C4-2B (cell line): ENCODE measurements at regions not wholly inside any gene's neighbourhood (a gene's known extent, or its start where the extent isn't known, plus 50 kb on each side); places are given as distances from the start of the nearest gene placed in this dataset.

Source experiments
- H3K27ac ChIP-seq: fragments of 450-650 bp; 2 replicates; pipeline ENCODE4 v1.5.1; 2017
- ZFX ChIP-seq: fragments of 450-650 bp; IDR thresholded peaks from 2 replicates; pipeline ENCODE4 v1.6.1; 2017
- TF ChIP-seq, protein P1 (sequence below): fragments of 450-650 bp; conservative IDR thresholded peaks from 2 replicates; pipeline ENCODE4 v1.5.1; 2017; ENCODE audit warnings: mild to moderate bottlenecking

DNA sequence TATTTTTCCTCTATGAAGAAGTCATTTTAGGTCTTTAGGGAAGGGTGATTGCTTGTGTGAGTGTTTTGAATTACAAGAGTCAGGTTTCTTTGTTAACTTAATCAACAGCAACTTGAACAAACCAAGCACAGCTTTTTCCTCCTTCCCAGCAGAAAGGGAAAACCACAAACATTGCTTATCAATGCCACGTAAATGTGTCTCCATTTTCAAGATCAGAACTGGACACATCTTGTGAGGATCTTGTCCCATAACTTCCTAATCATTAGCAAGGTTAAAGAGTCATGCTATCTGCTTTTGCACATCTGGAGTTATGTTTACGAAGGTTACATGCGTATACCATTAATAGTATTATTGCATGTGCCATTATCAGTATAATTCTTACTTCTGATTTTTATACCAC lies 248.0 kb upstream of the FLRT2 start:
- TF ChIP-seq, protein P1, sequence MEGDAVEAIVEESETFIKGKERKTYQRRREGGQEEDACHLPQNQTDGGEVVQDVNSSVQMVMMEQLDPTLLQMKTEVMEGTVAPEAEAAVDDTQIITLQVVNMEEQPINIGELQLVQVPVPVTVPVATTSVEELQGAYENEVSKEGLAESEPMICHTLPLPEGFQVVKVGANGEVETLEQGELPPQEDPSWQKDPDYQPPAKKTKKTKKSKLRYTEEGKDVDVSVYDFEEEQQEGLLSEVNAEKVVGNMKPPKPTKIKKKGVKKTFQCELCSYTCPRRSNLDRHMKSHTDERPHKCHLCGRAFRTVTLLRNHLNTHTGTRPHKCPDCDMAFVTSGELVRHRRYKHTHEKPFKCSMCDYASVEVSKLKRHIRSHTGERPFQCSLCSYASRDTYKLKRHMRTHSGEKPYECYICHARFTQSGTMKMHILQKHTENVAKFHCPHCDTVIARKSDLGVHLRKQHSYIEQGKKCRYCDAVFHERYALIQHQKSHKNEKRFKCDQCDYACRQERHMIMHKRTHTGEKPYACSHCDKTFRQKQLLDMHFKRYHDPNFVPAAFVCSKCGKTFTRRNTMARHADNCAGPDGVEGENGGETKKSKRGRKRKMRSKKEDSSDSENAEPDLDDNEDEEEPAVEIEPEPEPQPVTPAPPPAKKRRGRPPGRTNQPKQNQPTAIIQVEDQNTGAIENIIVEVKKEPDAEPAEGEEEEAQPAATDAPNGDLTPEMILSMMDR: no peak
- no peak for TF ChIP-seq ZFX
- H3K27ac ChIP-seq: no peak overlapping the region

DNA sequence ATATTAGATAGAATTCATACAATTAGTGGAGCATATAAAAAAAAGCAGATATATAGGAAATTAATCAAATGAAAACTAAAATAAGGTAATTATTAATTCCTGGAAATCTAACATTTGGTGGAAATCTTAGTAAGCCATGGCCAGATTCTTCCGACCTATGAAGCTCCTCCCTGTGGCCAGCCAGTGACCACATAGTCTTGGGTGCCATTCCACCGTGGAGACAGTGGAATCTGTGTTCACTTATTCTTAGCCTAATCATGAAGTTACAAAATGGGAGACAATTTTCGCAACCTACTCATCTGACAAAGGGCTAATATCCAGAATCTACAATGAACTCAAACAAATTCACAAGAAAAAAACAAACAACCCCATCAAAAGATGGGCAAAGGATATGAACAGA lies 241.9 kb upstream of the FLRT2 start:
- TF ChIP-seq, protein P1: no peak
- TF ChIP-seq ZFX: no peak
- no peak overlapping the region for H3K27ac ChIP-seq

DNA sequence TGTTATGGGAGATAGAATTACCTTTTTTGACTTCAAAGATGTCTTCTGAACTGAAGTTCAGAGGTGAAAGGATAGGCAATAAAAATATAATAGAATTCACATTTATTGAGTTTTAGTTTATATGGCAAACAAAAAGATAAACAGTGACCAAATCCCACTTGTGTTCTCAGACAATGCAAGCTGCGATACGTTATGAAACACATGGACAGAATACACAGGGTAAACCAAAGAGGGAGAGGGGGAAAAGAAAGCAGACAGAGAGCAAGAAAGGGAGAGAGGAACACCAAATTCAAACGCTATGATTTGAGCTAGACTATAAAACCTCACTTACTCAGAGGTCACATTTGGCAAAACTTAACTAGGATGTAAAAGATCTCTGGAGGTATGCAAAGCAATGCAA lies 238.2 kb upstream of the FLRT2 start:
- no peak for TF ChIP-seq ZFX
- H3K27ac ChIP-seq: no peak overlapping the region

DNA sequence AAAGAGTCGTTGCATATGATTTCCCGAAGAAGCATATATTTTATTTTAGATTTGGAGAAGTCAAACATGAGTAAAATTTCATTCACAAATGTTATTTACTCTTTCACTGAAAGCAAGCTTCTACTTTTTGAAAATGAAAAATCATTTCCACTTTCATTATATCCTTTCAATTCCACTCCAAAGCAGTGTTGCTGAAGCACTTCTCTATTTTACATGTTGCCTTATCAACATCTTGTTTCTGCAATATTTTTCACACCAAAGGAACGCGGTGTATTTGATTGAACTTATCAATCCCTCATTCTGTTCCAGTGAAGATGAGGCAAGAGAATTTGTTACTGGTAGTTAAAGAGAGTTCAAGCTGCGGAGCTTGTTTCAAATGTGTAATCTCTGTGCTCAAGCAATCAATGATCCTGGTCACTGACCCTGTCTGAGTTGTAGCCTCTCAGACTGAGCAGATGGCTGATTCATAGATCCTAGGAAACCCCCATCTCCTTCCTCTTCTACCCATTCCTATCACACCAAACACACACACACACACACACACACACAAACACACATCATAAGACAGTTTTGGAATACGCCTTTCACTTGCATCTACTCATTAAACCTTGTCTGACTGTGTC lies 236.2 kb upstream of the FLRT2 start:
- TF ChIP-seq ZFX: no peak
- H3K27ac ChIP-seq: no peak overlapping the region

DNA sequence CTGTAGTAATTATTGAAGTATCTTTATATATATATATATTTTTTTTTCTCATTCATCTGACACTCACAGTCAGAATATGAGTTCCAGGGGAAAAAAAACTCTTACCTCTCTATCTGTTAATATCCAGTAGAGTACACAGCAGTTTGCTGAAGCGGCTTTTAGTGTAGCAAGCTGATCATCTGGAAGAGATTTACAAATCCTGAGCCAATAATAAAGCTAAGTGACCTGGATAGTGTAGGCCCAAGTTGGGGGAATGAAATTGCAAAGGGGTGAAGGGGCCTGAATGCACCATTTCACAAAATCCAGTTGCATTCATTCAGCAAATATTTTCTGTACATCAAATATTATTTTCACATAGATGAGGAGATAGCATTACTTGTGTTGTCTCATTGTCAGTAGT lies 234.6 kb upstream of the FLRT2 start:
- TF ChIP-seq, protein P1: no peak
- TF ChIP-seq ZFX: no peak
- H3K27ac ChIP-seq: no peak overlapping the region

DNA sequence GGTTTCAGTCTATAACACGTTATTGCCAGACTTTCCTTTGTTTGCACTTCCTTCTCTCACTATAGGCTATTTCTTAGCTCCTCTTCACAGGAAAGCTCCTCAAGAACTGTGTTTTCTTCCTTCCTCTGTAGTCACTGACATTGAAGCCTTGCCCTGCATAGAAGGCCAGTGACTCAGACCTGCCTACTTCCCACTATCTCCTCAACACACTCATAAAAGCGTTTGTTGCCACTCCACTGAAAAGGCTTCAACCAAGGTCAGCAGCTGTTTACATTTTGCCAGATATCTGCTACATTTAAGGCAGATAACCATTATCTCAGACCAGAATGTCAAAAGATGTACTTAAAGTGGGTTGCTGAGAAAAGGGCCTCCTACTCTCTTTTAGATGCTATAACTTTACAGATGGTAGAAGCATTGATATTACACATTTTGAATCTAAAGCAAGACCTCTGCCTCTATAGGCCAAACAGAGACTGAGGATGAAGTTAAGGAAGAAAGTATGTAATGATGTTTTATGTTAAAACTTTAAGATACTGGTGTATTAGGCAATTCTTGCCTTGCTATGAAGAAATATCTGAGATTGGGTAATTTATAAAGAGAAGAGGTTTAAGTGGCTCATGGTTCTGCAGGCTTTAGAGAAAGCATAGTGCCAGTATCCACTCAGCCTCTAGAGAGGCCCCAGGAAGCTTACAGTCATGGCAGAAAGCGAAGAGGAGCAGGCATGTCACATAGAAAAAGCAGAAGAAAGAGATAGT lies 233.3 kb upstream of the FLRT2 start:
- no peak for TF ChIP-seq ZFX
- TF ChIP-seq, protein P1: no peak
- no peak overlapping the region for H3K27ac ChIP-seq

DNA sequence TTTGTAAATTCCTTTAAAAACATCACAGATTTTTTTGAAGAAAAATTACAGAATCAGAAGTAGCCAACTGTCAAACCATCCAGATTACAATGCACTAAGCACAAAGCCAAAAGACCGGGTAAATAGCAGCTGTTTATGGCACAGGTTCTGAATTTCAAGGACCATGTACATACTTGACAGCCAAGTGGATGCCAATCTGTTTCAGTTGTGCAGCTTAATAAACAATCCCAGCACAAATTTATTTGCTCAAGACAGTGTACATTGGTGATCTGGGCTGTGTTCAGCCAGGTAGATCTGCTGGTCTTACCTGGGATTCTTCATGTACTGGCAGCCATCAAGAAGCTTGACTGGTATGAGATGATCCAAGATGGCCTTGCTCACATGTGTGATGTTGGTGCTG lies 229.8 kb upstream of the FLRT2 start:
- no peak for TF ChIP-seq ZFX
- TF ChIP-seq, protein P1: no peak
- no peak overlapping the region for H3K27ac ChIP-seq

DNA sequence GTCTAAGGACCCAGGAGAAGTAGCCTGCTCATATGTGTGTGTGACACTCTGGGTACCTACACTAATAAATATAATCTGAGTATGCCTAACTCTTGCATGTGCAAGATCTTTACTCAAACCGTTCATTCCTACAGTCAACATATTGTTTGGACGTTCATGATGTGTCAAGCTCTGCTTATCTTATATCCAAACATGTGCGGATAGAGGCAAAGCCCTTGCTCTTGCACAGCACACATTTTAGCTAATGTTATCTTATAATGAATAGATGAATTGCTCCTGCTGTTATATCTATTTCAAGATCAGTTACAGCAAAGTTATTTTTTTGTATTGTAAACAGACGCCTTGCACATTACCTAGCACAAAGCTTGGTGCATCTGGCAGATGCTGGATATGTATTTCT lies 228.4 kb upstream of the FLRT2 start:
- no peak overlapping the region for H3K27ac ChIP-seq
- TF ChIP-seq, protein P1: no peak
- no peak for TF ChIP-seq ZFX
